GM20000 (cell line): ENCODE measurements at regions not wholly inside any gene's neighbourhood (a gene's known extent, or its start where the extent isn't known, plus 50 kb on each side); places are given as distances from the start of the nearest gene placed in this dataset.

ENCODE experiments used
- DNase-seq: peaks from one replicate; pipeline ENCODE4 v3.0.0; 2012; ENCODE audit warnings: low spot score
- TF ChIP-seq, protein P1 (sequence below): IDR thresholded peaks from 2 replicates; pipeline ENCODE4 v1.5.1; 2012; ENCODE audit warnings: mild to moderate bottlenecking, control low read depth; ENCODE audit errors: extremely low read depth, missing control alignments

DNA sequence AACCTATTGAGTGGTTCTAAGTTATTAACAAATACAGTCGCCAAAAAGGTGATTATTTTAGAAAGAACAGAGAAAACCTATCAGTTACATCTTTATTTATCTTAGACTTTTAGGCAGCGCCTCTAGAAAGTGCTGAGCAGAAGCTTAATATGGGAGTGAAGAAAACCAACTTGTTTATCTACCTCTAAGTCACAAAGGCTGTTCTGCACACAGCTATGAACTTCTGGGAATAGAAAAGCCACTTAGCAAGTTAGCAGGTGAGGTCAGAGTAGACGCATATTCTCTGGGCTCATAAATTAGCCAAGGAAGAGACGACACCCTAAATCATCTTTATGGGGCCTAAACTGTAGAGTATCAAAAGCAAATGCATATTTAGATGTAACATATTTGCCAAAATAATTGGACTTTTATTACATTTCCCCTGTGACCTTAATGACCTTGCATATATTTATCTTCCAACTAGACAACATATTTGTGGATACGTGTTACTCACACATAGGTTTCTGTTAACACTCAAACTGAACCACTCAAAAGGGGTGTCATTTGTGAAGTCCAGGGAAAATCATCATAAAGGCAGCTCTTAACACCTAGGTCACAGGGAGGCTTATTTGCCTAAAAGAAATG lies 267.1 kb downstream of the ADGB start:
- TF ChIP-seq, protein P1, sequence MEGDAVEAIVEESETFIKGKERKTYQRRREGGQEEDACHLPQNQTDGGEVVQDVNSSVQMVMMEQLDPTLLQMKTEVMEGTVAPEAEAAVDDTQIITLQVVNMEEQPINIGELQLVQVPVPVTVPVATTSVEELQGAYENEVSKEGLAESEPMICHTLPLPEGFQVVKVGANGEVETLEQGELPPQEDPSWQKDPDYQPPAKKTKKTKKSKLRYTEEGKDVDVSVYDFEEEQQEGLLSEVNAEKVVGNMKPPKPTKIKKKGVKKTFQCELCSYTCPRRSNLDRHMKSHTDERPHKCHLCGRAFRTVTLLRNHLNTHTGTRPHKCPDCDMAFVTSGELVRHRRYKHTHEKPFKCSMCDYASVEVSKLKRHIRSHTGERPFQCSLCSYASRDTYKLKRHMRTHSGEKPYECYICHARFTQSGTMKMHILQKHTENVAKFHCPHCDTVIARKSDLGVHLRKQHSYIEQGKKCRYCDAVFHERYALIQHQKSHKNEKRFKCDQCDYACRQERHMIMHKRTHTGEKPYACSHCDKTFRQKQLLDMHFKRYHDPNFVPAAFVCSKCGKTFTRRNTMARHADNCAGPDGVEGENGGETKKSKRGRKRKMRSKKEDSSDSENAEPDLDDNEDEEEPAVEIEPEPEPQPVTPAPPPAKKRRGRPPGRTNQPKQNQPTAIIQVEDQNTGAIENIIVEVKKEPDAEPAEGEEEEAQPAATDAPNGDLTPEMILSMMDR: no peak
- DNase-seq: no peak

DNA sequence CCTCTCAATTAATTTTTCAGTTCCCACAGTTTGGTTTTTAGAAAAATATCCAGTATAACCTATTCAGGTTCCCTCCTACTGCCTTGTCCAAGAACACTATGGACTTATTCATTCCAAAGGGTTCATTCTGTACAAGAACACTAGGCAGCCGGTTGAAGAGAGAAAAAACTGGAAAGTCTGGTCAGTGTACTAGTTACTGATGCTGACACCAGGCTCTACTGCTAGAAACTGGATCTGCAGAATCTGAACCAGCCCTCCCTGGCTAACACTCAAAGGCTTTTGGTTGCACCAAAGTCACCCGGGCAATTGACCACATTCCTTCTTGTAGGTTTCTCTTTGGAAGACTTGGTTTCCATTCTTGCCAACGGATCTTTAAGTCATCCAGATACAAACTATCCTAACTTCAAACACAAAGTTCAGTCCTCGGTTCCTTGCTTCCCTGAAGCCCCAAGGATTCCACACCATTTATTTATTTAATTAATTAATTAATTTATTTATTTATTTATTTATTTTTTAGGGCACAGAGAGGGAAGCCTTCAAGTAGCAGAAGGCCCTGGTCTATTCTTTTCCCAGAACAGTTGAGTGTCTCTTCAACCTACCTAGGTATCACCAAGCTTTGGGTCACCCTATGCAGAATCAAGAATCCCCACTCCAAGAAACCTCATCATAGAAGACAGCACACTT lies 268.1 kb downstream of the ADGB start:
- DNase-seq: no peak
- TF ChIP-seq, protein P1: no peak

DNA sequence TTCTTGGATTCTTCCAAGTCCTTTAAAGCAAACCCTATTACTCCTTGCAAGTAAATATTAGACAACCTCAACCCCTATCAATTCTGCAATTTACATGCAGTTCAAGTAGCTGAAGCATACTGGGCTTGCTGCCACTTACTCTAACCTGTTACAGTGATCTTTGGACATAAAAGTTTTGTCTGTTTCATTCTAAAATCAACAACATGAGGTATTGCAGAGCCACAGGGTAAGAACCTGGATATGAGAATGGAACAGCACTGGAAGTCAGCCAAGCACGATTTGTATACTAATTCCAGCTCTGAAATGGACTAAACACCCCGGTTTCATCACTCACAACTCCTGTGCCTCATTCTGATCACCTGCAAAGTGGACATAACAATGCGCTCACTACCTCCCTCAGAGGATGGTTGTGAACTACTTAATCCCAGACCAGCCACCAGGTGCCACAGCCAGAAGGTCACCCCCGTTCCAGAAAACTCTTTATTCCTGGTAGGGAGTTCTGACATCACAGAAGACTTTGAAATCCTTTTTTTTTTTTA lies 270.0 kb downstream of the ADGB start:
- DNase-seq: no peak
- TF ChIP-seq, protein P1: no peak

GRCh38 chr6:146870760-146871159 lies 272.0 kb downstream of the ADGB start:
- TF ChIP-seq, protein P1: no peak
- DNase-seq: peak; percentile 20

DNA sequence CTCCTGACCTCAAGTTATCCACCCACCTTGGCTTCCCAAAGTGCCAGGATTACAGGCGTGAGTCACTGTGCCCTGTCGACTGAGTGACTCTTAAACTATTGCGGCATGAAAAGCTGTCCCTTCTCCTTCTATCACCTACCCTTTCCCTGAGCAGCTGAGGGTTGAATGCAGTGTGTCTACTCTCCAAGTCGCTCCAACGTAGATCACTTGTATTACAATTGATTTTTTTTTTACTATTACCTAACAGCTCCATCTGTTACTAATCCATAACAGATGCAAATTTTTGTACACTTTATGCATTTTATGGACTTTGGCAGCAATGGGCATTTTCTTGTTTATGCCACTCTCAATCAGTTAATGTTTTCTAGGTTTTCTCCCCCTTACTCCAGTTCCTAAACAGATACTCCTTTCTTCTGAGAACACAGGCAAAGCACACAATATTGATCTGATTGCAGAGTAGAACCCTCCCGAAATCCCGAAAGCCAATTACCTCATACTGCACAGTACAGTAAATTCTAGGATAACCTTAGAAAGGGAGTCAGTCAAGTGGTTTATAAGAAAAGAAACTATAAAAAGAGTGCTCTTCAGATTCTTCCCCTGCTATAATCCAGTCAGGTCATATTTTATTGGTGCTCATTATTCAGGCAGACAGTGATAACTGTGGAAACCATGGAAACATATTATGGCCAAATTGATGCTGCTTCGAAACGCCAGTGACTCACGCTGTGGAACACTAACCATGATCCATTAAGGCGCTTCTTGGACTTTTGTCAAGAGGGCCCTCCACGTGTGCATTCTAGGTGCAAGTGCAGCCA lies 273.0 kb downstream of the ADGB start:
- TF ChIP-seq, protein P1: no peak
- DNase-seq: no peak

- TF ChIP-seq, protein P1: no peak
- DNase-seq: no peak
Measured at GRCh38 chr6:146872426-146872785, 273.6 kb downstream of the ADGB start.
